ENCODE measurements at regions not wholly inside any gene's neighbourhood (a gene's known extent, or its start where the extent isn't known, plus 50 kb on each side); places are given as distances from the start of the nearest gene placed in this dataset.

DNA sequence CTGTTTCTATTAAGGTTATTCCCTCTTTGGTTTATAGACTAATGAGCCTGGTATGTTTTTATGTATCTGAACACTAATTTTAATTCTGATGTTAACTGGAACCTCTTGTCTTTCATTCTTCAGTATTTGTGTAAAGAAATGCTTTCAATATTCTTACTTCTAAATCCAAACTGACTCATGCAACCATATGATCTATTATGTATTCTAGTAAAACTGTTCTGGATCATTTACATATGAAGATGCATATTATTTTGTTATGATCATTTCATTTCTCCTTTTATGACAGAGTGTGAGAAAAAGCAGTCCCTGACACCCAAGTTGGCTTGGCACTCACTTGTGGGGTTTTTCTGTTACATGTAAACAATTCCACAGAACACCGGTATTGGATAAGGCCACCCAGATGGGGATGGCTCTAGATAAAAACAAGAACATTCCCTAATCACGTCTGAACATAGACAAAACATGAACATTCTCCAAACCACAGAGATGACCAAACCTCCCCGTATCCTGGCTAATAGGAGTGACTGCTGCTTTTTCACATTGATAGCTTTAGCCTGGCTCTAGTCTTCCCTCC is 72.2 kb upstream of the EPHB3 start:
- Histone ChIP-seq H3K27ac (ENCODE audit: low read depth, low read length) (no peak overlapping the region), H3K27me3 (ENCODE audit: control insufficient read depth, insufficient read depth, low read length) (peaks cover 63% of the 10 kb centered on the region), H3K4me3 (ENCODE audit: low read depth, low read length) (no peak overlapping the region), H3K9me3 (ENCODE audit: control insufficient read depth, insufficient read depth, low read length) (peaks cover 6% of the 10 kb centered on the region; the same call in 1 of the 2 replicates)
- TF ChIP-seq, protein P1, sequence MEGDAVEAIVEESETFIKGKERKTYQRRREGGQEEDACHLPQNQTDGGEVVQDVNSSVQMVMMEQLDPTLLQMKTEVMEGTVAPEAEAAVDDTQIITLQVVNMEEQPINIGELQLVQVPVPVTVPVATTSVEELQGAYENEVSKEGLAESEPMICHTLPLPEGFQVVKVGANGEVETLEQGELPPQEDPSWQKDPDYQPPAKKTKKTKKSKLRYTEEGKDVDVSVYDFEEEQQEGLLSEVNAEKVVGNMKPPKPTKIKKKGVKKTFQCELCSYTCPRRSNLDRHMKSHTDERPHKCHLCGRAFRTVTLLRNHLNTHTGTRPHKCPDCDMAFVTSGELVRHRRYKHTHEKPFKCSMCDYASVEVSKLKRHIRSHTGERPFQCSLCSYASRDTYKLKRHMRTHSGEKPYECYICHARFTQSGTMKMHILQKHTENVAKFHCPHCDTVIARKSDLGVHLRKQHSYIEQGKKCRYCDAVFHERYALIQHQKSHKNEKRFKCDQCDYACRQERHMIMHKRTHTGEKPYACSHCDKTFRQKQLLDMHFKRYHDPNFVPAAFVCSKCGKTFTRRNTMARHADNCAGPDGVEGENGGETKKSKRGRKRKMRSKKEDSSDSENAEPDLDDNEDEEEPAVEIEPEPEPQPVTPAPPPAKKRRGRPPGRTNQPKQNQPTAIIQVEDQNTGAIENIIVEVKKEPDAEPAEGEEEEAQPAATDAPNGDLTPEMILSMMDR (IDR thresholded peaks at IDR 0.05; ENCODE audit: low read depth, low read length), result no peak
- ChIA-PET CTCF (interaction anchor here (1.6 kb wide), 1 partner anchor 118 kb away, joined by 14 read pairs; no protein-coding TSS in a partner anchor), POLR2A (no interaction called here)
- DNase-seq (ENCODE audit: low read depth, low spot score), result no peak

DNA sequence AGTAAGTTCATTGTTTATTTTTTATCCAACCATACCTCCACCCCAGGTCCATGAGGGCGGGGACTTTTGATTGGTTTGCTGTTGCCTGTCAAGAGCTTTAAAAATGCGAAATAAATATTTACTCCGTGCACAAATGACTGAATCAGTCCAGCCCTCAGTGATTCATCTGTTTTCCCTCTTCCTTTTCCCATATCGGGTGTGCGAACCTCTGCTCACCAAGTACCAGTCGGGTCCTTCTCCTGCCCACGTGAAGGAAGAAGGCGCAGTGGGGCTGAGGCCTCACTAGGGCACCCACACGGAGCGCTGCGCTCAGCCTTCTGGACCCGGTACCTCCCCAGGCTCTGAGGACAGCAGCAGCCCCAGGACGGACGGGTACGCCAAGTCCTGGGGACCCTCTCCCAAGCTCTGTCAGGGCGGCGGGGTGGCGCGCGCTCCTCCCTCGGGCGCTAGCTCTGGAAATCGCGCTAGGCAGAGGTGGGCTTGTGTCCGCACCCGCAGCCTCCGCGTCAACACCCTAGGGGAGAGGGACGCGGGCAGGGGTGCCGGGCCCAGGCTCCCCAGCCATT is 70.5 kb upstream of the EPHB3 start:
- ChIA-PET POLR2A (no interaction called here), CTCF (interaction anchor here (1.5 to 1.6 kb wide), 2 partner anchors 23 to 119 kb away, joined by 6 to 14 read pairs; no protein-coding TSS in a partner anchor)
- H3K27ac ChIP-seq (ENCODE audit: low read depth, low read length), result no peak overlapping the region
- H3K27me3 ChIP-seq (ENCODE audit: control insufficient read depth, insufficient read depth, low read length), result peaks cover 64% of the 10 kb centered on the region
- peaks cover 6% of the 10 kb centered on the region; the same call in 1 of the 2 replicates for H3K9me3 ChIP-seq (ENCODE audit: control insufficient read depth, insufficient read depth, low read length)
- TF ChIP-seq, protein P1 (IDR thresholded peaks at IDR 0.05; ENCODE audit: low read depth, low read length), result no peak
- DNase-seq (ENCODE audit: low read depth, low spot score), result no peak
- H3K4me3 ChIP-seq (ENCODE audit: low read depth, low read length), result no peak overlapping the region

DNA sequence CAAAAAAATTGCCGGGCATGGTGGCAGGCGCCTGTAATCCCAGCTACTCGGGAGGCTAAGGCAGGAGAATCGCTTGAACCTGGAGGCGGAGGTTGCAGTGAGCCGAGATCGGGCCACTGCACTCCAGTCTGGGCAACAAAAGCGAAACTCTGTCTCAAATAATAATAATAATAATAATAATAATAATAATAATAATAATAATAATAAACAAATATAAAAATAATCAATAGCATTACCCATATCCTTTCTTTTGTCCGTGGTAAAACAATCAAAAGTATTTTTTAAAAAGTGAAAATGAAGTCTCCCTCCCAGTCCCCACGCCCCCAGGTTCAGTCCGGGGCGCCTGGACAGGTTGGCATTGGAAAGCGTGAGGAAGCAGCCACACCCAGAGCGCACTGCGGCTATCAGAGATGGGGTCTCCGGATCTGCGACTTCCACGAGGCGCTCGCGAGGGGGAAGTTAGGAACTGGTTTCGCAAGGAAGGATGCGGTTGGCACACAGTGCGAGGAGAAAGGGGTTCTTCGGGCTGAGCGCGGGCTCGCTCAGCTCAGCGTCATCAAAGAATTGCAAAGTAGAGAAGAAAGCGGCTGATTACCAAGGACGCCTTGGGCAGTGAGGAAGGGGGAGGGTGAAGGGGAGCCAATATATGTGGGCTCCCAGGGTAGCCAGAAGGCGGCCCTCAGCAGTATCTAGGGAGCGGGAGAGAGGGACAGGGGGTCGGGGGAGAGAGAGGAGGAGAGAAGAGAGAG is 69.5 kb upstream of the EPHB3 start:
- TF ChIP-seq, protein P1 (IDR thresholded peaks at IDR 0.05; ENCODE audit: low read depth, low read length), result no peak
- Histone ChIP-seq H3K27ac (ENCODE audit: low read depth, low read length) (no peak overlapping the region), H3K9me3 (ENCODE audit: control insufficient read depth, insufficient read depth, low read length) (peaks cover 6% of the 10 kb centered on the region; the same call in 1 of the 2 replicates), H3K27me3 (ENCODE audit: control insufficient read depth, insufficient read depth, low read length) (peaks cover 69% of the 10 kb centered on the region), H3K4me3 (ENCODE audit: low read depth, low read length) (no peak overlapping the region)
- CTCF ChIA-PET, result interaction anchor here (0.7 kb wide), 1 partner anchor 21 kb away, joined by 3 read pairs; no protein-coding TSS in a partner anchor
- no peak for DNase-seq (ENCODE audit: low read depth, low spot score)
- POLR2A ChIA-PET, result no interaction called here

- H3K4me3 ChIP-seq (ENCODE audit: low read depth, low read length), result no peak overlapping the region
- DNase-seq (ENCODE audit: low read depth, low spot score), result no peak
- peaks cover 52% of the 10 kb centered on the region for H3K27me3 ChIP-seq (ENCODE audit: control insufficient read depth, insufficient read depth, low read length)
- TF ChIP-seq, protein P1 (IDR thresholded peaks at IDR 0.05; ENCODE audit: low read depth, low read length), result no peak
- H3K9me3 ChIP-seq (ENCODE audit: control insufficient read depth, insufficient read depth, low read length), result peaks cover 3% of the 10 kb centered on the region
- H3K27ac ChIP-seq (ENCODE audit: low read depth, low read length), result no peak overlapping the region
- ChIA-PET CTCF (no interaction called here), POLR2A (no interaction called here)
Observed at GRCh38 chr3:184496933-184497332, 64.7 kb upstream of the EPHB3 start.

DNA sequence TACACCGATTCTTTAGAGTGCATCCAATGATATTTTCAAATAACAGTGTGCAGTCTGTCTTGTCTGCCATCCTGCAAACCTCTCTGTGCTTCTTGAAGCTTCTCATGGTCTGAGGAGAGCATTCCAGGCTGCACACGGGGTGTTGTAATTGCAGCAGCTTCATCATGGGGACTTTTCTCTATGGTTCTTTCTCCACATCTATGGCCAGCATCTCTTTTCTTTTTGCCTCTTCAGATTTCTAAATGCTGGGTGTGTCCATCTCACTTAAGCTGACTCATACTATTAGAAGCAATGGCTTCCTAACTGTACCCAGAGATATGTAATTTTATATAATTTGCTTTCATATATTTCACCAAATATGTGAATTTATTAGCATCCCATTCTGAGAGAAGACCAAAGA is 63.8 kb upstream of the EPHB3 start:
- peaks cover 48% of the 10 kb centered on the region for H3K27me3 ChIP-seq (ENCODE audit: control insufficient read depth, insufficient read depth, low read length)
- CTCF ChIA-PET, result no interaction called here
- DNase-seq (ENCODE audit: low read depth, low spot score), result no peak

More for the DNA sequence above, 63.8 kb upstream of the EPHB3 start:
- Histone ChIP-seq H3K27ac (ENCODE audit: low read depth, low read length) (no peak overlapping the region), H3K4me3 (ENCODE audit: low read depth, low read length) (no peak overlapping the region), H3K9me3 (ENCODE audit: control insufficient read depth, insufficient read depth, low read length) (peaks cover 4% of the 10 kb centered on the region)
- TF ChIP-seq, protein P1 (IDR thresholded peaks at IDR 0.05; ENCODE audit: low read depth, low read length), result no peak
- POLR2A ChIA-PET, result no interaction called here

All from AG04450 (cell line).